Mesenchymal stem cell (in vitro differentiated cells and primary cell): ENCODE measurements at regions not wholly inside any gene's neighbourhood (a gene's known extent, or its start where the extent isn't known, plus 50 kb on each side); places are given as distances from the start of the nearest gene placed in this dataset.

ENCODE experiments used
- DNase-seq: peaks from one replicate; pipeline ENCODE4 v3.0.0-alpha.2; 2013
- H2AFZ ChIP-seq: one replicate; pipeline ENCODE4 v1.6.1; 2013; ENCODE audit warnings: low read depth, mild to moderate bottlenecking, control low read depth, inconsistent platforms, low read length, moderate library complexity
- H2AK5ac ChIP-seq: 2 replicates; pipeline ENCODE4 v1.6.1; 2013; ENCODE audit warnings: low read length, moderate library complexity, mild to moderate bottlenecking, inconsistent platforms; ENCODE audit not compliant: severe bottlenecking
- H2BK120ac ChIP-seq: one replicate; pipeline ENCODE4 v1.6.1; 2013; ENCODE audit warnings: low read depth, mild to moderate bottlenecking, inconsistent platforms, low read length, moderate library complexity
- H2BK12ac ChIP-seq, 2 experiments: one replicate each; pipeline ENCODE4 v1.6.1; 2013; ENCODE audit warnings: inconsistent platforms in 2 of 2, low read length in 2 of 2, mild to moderate bottlenecking in 2 of 2, moderate library complexity in 2 of 2, control low read depth in 1 of 2
- H2BK15ac ChIP-seq: one replicate; pipeline ENCODE4 v1.6.1; 2013; ENCODE audit warnings: mild to moderate bottlenecking, low read depth, inconsistent platforms; ENCODE audit not compliant: poor library complexity, severe bottlenecking
- H2BK5ac ChIP-seq: 2 replicates; pipeline ENCODE4 v1.6.1; 2013; ENCODE audit warnings: low read depth, mild to moderate bottlenecking, low read length, control low read depth, inconsistent platforms; ENCODE audit not compliant: poor library complexity, severe bottlenecking
- H3K14ac ChIP-seq, 2 experiments: one replicate each; pipeline ENCODE4 v1.6.1; 2013; ENCODE audit warnings: inconsistent platforms in 2 of 2, low read length in 2 of 2, control low read depth in 1 of 2, mild to moderate bottlenecking in 1 of 2, moderate library complexity in 1 of 2
- H3K18ac ChIP-seq, 2 experiments: one replicate each; pipeline ENCODE4 v1.6.1; 2013; ENCODE audit warnings: inconsistent platforms in 2 of 2, low read length in 2 of 2, control low read depth in 1 of 2, low read depth in 1 of 2, mild to moderate bottlenecking in 1 of 2
- H3K23ac ChIP-seq, 2 experiments: one replicate each; pipeline ENCODE4 v1.6.1; 2013; ENCODE audit warnings: inconsistent platforms in 2 of 2, low read length in 2 of 2, mild to moderate bottlenecking in 2 of 2, moderate library complexity in 2 of 2, control low read depth in 1 of 2
- H3K27ac ChIP-seq: 2 replicates; pipeline ENCODE4 v1.5.1; 2013; ENCODE audit warnings: mild to moderate bottlenecking, moderate library complexity, low read length, control low read depth, inconsistent platforms; ENCODE audit not compliant: poor library complexity, severe bottlenecking
- H3K27me3 ChIP-seq, 2 experiments: 2 replicates each; pipeline versions ENCODE4 v1.6.1 to v1.7.0; 2013; ENCODE audit warnings: low read length in 2 of 2, mild to moderate bottlenecking in 2 of 2, moderate library complexity in 2 of 2, control low read depth in 1 of 2, inconsistent platforms in 1 of 2; ENCODE audit not compliant: control insufficient read depth in 1 of 2, insufficient read depth in 1 of 2
- H3K36me3 ChIP-seq, 2 experiments: 2 replicates each; pipeline versions ENCODE4 v1.6.1 to v1.7.0; 2013; ENCODE audit warnings: low read length in 2 of 2, control low read depth in 1 of 2, inconsistent platforms in 1 of 2, low read depth in 1 of 2, mild to moderate bottlenecking in 1 of 2; ENCODE audit not compliant: insufficient read depth in 2 of 2, control insufficient read depth in 1 of 2
- H3K4ac ChIP-seq, 2 experiments: one replicate each; pipeline ENCODE4 v1.6.1; 2013; ENCODE audit warnings: inconsistent platforms in 2 of 2, low read length in 2 of 2, mild to moderate bottlenecking in 2 of 2, moderate library complexity in 2 of 2, control low read depth in 1 of 2, low read depth in 1 of 2
- H3K4me1 ChIP-seq: 2 replicates; pipeline ENCODE4 v1.6.1; 2013; ENCODE audit warnings: low read depth, low read length, control low read depth; ENCODE audit not compliant: control insufficient read depth, insufficient read depth
- H3K4me2 ChIP-seq: 2 replicates; pipeline ENCODE4 v1.6.1; 2013; ENCODE audit warnings: low read length, mild to moderate bottlenecking, inconsistent platforms; ENCODE audit not compliant: poor library complexity, severe bottlenecking
- H3K4me3 ChIP-seq, 2 experiments: 2 replicates each; pipeline versions ENCODE4 v1.5.1 to v1.7.0; 2013; ENCODE audit warnings: low read length in 2 of 2, mild to moderate bottlenecking in 2 of 2, control low read depth in 1 of 2, low read depth in 1 of 2; ENCODE audit not compliant: insufficient read depth in 1 of 2
- H3K79me1 ChIP-seq: replicated peaks from 2 replicates; pipeline ENCODE4 v1.6.1; 2013; ENCODE audit warnings: mild to moderate bottlenecking, control low read depth, low read length, inconsistent platforms; ENCODE audit not compliant: poor library complexity, severe bottlenecking
- H3K9ac ChIP-seq: 2 replicates; pipeline ENCODE4 v1.7.0; 2013; ENCODE audit warnings: mild to moderate bottlenecking, low read length, moderate library complexity
- H3K9me3 ChIP-seq: 2 replicates; pipeline ENCODE4 v1.7.0; 2013; ENCODE audit warnings: mild to moderate bottlenecking, low read length; ENCODE audit not compliant: control insufficient read depth
- H4K8ac ChIP-seq: one replicate; pipeline ENCODE4 v1.6.1; 2013; ENCODE audit warnings: inconsistent platforms, mild to moderate bottlenecking, low read length, moderate library complexity
- H4K91ac ChIP-seq: one replicate; pipeline ENCODE4 v1.6.1; 2013; ENCODE audit warnings: mild to moderate bottlenecking, low read length, inconsistent platforms
- WGBS: methylation state at CpG from one replicate; pipeline ENCODE4 v1.1.7; 2013; ENCODE audit warnings: mixed read lengths; 5-methylcytosine and 5-hydroxymethylcytosine counted together

DNA sequence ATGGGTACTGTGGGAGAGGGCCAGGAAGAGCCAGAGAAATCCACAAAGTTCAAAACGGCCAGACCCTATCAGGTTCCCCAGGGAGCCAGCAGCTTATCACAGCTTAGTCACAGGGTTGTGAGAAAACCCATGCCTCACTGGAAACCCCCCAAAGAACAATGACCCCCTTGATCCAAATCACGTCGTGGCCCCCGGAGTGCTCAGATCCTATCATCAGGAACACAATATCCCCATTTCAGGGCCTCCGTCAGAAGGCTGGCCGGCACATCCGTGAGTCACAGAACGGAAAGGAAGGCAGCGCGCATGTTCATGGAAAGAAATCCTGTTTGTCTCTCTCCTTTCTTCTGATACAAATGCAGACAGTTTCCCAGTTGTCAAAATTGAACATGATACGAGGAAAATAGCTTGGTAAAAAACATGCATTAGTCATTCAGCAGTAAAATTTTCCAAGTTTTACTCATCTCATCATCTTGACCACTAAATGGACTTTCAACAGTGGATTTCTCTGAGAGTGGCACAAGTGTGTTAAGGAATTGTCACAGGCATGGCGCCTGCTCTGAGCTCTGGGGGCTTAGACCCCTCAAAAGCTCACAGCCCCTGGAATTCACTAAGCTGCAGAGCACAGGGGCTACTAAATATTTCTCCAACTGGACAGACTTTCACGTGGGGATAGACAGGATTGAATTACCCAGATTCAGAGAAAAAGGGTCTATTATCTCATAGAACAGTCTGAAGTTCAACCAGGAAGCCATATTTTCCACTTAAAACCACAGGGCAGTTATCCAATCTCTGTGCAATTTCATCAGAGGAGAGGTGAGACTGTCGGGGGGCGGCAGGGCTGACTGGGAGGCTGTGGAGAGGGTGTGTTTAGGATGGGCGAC is 124.8 kb downstream of the RIPK4 start:
- Histone ChIP-seq H3K14ac (no peak overlapping the region), H3K27me3 (peaks cover 0 to 2% of the 10 kb centered on the region in 2 experiments), H3K4ac (no peak overlapping the region), H4K8ac (peak overlapping the region; percentile 66), H3K9ac (peak overlapping the region; percentile 76), H3K27ac (peak overlapping the region; percentile 69), H2BK120ac (no peak overlapping the region), H3K18ac (peak overlapping the region in 1 of 2 experiments; percentile 21), H2AFZ (peak overlapping the region; percentile 56), H3K23ac (no peak overlapping the region), H3K4me2 (peak overlapping the region; percentile 29), H2BK5ac (no peak overlapping the region), H4K91ac (no peak overlapping the region), H3K4me1 (peaks cover 7% of the 10 kb centered on the region), H2BK12ac (peak overlapping the region in 1 of 2 experiments; percentile 47), H3K36me3 (no peaks in the 10 kb centered on the region), H3K79me1 (no peaks in the 10 kb centered on the region), H3K4me3 (peak overlapping the region in 1 of 2 experiments; percentile 12), H2AK5ac (no peak overlapping the region), H2BK15ac (no peak overlapping the region), H3K9me3 (peaks cover 8% of the 10 kb centered on the region)
- WGBS = 23% methylated on average over 15 of the region's 16 CpGs
- peak; percentile 76 for DNase-seq

DNA sequence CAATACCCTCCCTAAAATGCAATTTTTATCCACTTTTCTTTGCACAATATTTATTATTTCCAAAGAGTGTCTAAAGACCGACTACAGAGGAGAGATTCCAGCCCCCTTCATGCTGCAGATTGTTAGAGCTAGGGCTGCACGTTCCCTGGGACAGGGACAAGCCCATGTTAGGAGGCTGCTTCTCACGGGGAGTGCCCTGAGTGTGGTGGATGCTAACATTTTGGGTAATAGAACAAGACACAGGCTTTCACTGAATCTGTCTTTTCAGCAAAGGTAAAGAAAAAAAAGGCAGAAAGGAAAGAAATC is 125.4 kb downstream of the RIPK4 start:
- peak overlapping the region; percentile 76 for H3K9ac ChIP-seq
- WGBS = 42% methylated on average over 3 of the region's 3 CpGs
- no peak overlapping the region for H2BK120ac ChIP-seq
- no peak overlapping the region for H4K91ac ChIP-seq
- peaks cover 8% of the 10 kb centered on the region for H3K9me3 ChIP-seq
- no peaks in the 10 kb centered on the region for H3K36me3 ChIP-seq
- H3K4me1 ChIP-seq = peaks cover 7% of the 10 kb centered on the region
- H2BK5ac ChIP-seq = no peak overlapping the region
- no peak overlapping the region for H3K23ac ChIP-seq
- peak overlapping the region; percentile 36 for H3K27ac ChIP-seq
- no peaks in the 10 kb centered on the region for H3K79me1 ChIP-seq
- H2AK5ac ChIP-seq = no peak overlapping the region
- no peak overlapping the region for H4K8ac ChIP-seq
- DNase-seq = no peak
- H3K4ac ChIP-seq = no peak overlapping the region
- no peak overlapping the region for H2AFZ ChIP-seq
- no peak overlapping the region for H3K14ac ChIP-seq
- H3K18ac ChIP-seq = no peak overlapping the region
- no peak overlapping the region for H3K4me3 ChIP-seq
- H3K4me2 ChIP-seq = no peak overlapping the region
- peaks cover 0 to 3% of the 10 kb centered on the region in 2 experiments for H3K27me3 ChIP-seq
- no peak overlapping the region for H2BK12ac ChIP-seq
- no peak overlapping the region for H2BK15ac ChIP-seq

DNA sequence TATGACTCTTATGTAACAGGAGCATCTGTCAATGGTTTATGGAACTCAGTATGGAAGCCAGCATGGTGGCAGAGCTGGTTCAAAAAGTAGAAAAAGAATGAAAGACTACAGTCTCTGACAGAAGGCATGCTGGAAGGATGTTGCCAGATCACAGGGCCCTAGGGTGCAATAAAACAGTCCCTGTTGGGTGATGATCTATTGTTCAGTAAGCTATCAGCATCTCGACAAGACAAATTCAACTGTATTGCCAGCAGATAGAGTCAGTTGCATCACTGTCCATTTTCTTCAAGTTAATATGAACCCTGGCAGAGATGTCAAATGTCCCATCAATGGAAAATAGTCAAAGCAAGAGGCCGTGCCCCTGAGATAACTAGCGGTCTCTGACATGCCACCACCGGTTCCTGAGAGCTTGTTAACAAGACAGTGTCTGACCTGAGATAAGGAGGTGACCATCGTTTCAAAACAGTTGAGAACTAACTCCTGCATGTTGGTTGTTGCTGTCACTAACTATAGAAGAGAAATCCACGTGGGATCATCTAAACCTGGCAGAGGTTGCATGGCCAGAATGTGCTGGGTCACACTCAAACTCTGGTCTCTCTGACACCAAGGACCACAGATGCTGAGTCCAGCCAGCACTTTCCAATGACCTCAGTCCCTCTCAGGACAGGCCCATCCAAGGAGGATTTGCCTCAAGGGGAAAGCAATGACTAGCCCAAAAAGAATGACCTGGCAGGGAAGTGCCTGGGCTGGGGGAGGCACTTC is 125.9 kb downstream of the RIPK4 start:
- Histone ChIP-seq H3K14ac (no peak overlapping the region), H3K27me3 (peaks cover 0 to 3% of the 10 kb centered on the region in 2 experiments), H3K4me3 (no peak overlapping the region), H3K27ac (no peak overlapping the region), H2BK120ac (no peak overlapping the region), H4K91ac (no peak overlapping the region), H3K23ac (no peak overlapping the region), H2AK5ac (no peak overlapping the region), H2AFZ (no peak overlapping the region), H3K18ac (no peak overlapping the region), H3K79me1 (no peaks in the 10 kb centered on the region), H3K4ac (no peak overlapping the region), H3K4me2 (no peak overlapping the region), H3K9me3 (peaks cover 8% of the 10 kb centered on the region), H3K9ac (peak overlapping the region; percentile 76), H2BK15ac (no peak overlapping the region), H3K4me1 (peaks cover 7% of the 10 kb centered on the region), H3K36me3 (no peaks in the 10 kb centered on the region), H4K8ac (no peak overlapping the region), H2BK12ac (peak overlapping the region in 1 of 2 experiments; percentile 4), H2BK5ac (no peak overlapping the region)
- DNase-seq = peak; percentile 27
- 31% methylated on average over 6 of the region's 6 CpGs for WGBS

DNA sequence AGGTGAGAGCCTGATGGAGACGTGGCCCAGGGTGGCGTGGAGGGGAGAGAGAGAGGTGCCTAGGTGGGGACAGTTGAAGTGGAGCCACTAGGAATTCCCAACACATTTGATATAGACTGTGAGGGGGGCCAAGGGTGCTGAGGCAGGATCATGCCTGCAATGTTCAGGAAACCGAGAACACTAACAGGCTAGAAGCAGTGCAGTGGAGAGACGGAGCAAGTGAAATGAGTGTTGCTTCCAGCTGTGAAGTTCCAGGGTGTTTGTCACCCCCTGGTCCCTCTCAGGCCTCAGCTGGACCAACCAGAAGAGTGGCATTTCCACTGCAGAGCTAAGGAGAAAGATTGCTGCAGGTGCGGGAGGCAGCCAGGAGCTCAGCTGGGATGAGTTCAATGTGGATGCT is 127.1 kb downstream of the RIPK4 start:
- Histone ChIP-seq H2AFZ (no peak overlapping the region), H3K14ac (no peak overlapping the region), H3K4ac (no peak overlapping the region), H3K27ac (no peak overlapping the region), H3K27me3 (peaks cover 0 to 3% of the 10 kb centered on the region in 2 experiments), H4K8ac (no peak overlapping the region), H2BK5ac (no peak overlapping the region), H3K9ac (no peak overlapping the region), H2BK15ac (no peak overlapping the region), H3K79me1 (no peaks in the 10 kb centered on the region), H3K23ac (no peak overlapping the region), H3K4me2 (no peak overlapping the region), H3K9me3 (peaks cover 8% of the 10 kb centered on the region), H2BK120ac (no peak overlapping the region), H3K4me1 (peaks cover 9% of the 10 kb centered on the region), H3K36me3 (no peaks in the 10 kb centered on the region), H4K91ac (no peak overlapping the region), H2AK5ac (no peak overlapping the region), H3K4me3 (no peak overlapping the region), H2BK12ac (no peak overlapping the region), H3K18ac (no peak overlapping the region)
- 92% methylated on average over 5 of the region's 5 CpGs for WGBS
- DNase-seq = no peak
